PC-9 (cell line): ENCODE measurements at regions not wholly inside any gene's neighbourhood (a gene's known extent, or its start where the extent isn't known, plus 50 kb on each side); places are given as distances from the start of the nearest gene placed in this dataset.

ENCODE experiments used
- CTCF ChIP-seq: fragments of 200-600 bp; sonication (generic); conservative IDR thresholded peaks from 2 replicates; pipeline ENCODE4 v1.6.1; 2017; ENCODE audit warnings: mixed run types, antibody characterized with exemption, mild to moderate bottlenecking, moderate library complexity
- EZH2 ChIP-seq: fragments of 200-600 bp; sonication (generic); IDR thresholded peaks from 2 replicates; pipeline ENCODE4 v1.8.0; 2017; ENCODE audit warnings: antibody characterized with exemption, low read depth

DNA sequence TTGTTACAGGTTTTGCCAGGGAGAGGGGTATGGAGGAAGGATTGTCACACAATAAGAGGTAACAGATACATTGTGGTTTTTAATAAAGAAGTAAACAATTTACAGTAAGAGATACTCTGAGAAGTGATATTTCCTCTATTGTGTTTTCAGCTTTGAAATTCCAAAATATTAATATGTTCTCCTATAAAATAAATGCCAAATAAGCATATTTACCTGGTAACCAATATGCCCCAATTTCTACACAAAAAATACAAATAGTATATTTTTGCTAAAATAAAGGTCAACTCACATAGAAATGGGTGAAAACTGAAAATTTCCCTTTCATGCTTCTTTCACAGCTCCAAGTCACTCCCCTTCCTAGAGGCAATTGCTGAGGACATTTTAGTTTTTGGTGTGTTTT lies 437.4 kb upstream of the UBE2E2 start:
- TF ChIP-seq CTCF: no peak
- TF ChIP-seq EZH2: no peak
